SK-N-SH treated with all-trans-retinoic acid at 6 μM for 48 hours (cell line): ENCODE measurements at regions not wholly inside any gene's neighbourhood (a gene's known extent, or its start where the extent isn't known, plus 50 kb on each side); places are given as distances from the start of the nearest gene placed in this dataset.

ENCODE experiments used
- ATAC-seq: fragments of 200-7000 bp; cut with Tn5 transposase; 3 replicates; pipeline ENCODE4 v1.9.1; 2020; ENCODE audit warnings: mild to moderate bottlenecking, moderate library complexity
- ARNTL ChIP-seq: fragments of 450-650 bp; formaldehyde crosslinking; IDR thresholded peaks from 2 replicates; pipeline ENCODE4 v1.5.0; 2020; ENCODE audit warnings: low read depth, mild to moderate bottlenecking, moderate library complexity, borderline replicate concordance
- BACH2 ChIP-seq: fragments of 250-450 bp; sonication (Bioruptor Pico); IDR thresholded peaks from 2 replicates; pipeline ENCODE4 v1.9.0; 2021; ENCODE audit warnings: mild to moderate bottlenecking, borderline replicate concordance
- CREB5 ChIP-seq: fragments of 250-450 bp; sonication (Bioruptor Pico); IDR thresholded peaks from 2 replicates; pipeline ENCODE4 v1.5.1; 2020; ENCODE audit warnings: low read depth, mild to moderate bottlenecking, moderate library complexity
- CSDC2 ChIP-seq: fragments of 250-450 bp; sonication (Bioruptor Pico); IDR thresholded peaks from 2 replicates; pipeline ENCODE4 v1.5.0; 2020; ENCODE audit warnings: mild to moderate bottlenecking, moderate library complexity
- CSRNP3 ChIP-seq: fragments of 250-450 bp; sonication (Bioruptor Pico); IDR thresholded peaks from 2 replicates; pipeline ENCODE4 v1.5.1; 2021; ENCODE audit warnings: mild to moderate bottlenecking, moderate library complexity
- ESRRG ChIP-seq: fragments of 250-450 bp; sonication (Bioruptor Pico); IDR thresholded peaks from 2 replicates; pipeline ENCODE4 v1.6.1; 2021; ENCODE audit warnings: mild to moderate bottlenecking
- GLIS3 ChIP-seq: fragments of 250-450 bp; sonication (Bioruptor Pico); IDR thresholded peaks from 2 replicates; pipeline ENCODE4 v1.5.0; 2020; ENCODE audit warnings: mild to moderate bottlenecking, moderate library complexity
- ISL1 ChIP-seq: fragments of 250-450 bp; sonication (Bioruptor Pico); IDR thresholded peaks from 2 replicates; pipeline ENCODE4 v2.1.2; 2022; ENCODE audit warnings: mild to moderate bottlenecking, moderate library complexity
- OSR1 ChIP-seq: fragments of 250-450 bp; sonication (Bioruptor Pico); IDR thresholded peaks from 2 replicates; pipeline ENCODE4 v1.8.0; 2022; ENCODE audit warnings: moderate library complexity, mild to moderate bottlenecking, inconsistent platforms
- PATZ1 ChIP-seq: fragments of 250-450 bp; sonication (Bioruptor Pico); IDR thresholded peaks from 2 replicates; pipeline ENCODE4 v1.8.0; 2020; ENCODE audit warnings: mild to moderate bottlenecking, moderate library complexity, borderline replicate concordance
- POU6F1 ChIP-seq: fragments of 250-450 bp; sonication (Bioruptor Pico); IDR thresholded peaks from 2 replicates; pipeline ENCODE4 v1.8.0; 2021; ENCODE audit warnings: low read depth, mild to moderate bottlenecking, moderate library complexity, borderline replicate concordance
- PPARA ChIP-seq: fragments of 250-450 bp; sonication (Bioruptor Pico); IDR thresholded peaks from 2 replicates; pipeline ENCODE4 v1.5.0; 2020; ENCODE audit warnings: mild to moderate bottlenecking, borderline replicate concordance
- RARB ChIP-seq: fragments of 250-450 bp; sonication (Bioruptor Pico); IDR thresholded peaks from 2 replicates; pipeline ENCODE4 v1.8.0; 2021; ENCODE audit warnings: mild to moderate bottlenecking, moderate library complexity
- SNAI2 ChIP-seq: fragments of 250-450 bp; sonication (Bioruptor Pico); IDR thresholded peaks from 2 replicates; pipeline ENCODE4 v1.5.0; 2020; ENCODE audit warnings: mild to moderate bottlenecking, moderate library complexity
- TCF4 ChIP-seq: fragments of 250-450 bp; sonication (Bioruptor Pico); IDR thresholded peaks from 2 replicates; pipeline ENCODE4 v1.8.0; 2021; ENCODE audit warnings: mild to moderate bottlenecking, moderate library complexity, borderline replicate concordance
- TOX ChIP-seq: fragments of 250-450 bp; sonication (Bioruptor Pico); IDR thresholded peaks from 2 replicates; pipeline ENCODE4 v1.8.0; 2021; ENCODE audit warnings: mild to moderate bottlenecking, moderate library complexity, borderline replicate concordance
- ZC3H10 ChIP-seq: fragments of 250-450 bp; sonication (Bioruptor Pico); IDR thresholded peaks from 2 replicates; pipeline ENCODE4 v1.5.1; 2021; ENCODE audit warnings: mild to moderate bottlenecking, moderate library complexity
- ZFP3 ChIP-seq: fragments of 250-450 bp; sonication (Bioruptor Pico); IDR thresholded peaks from 2 replicates; pipeline ENCODE4 v1.5.0; 2020; ENCODE audit warnings: mild to moderate bottlenecking, moderate library complexity
- ZFP30 ChIP-seq: fragments of 450-650 bp; formaldehyde crosslinking; IDR thresholded peaks from 2 replicates; pipeline ENCODE4 v1.5.0; 2022; ENCODE audit warnings: mild to moderate bottlenecking, moderate library complexity
- ZNF565 ChIP-seq: fragments of 450-650 bp; formaldehyde crosslinking; conservative IDR thresholded peaks from 2 replicates; pipeline ENCODE4 v1.5.0; 2020; ENCODE audit warnings: low read depth, mild to moderate bottlenecking, moderate library complexity
- ZNF70 ChIP-seq: fragments of 450-650 bp; formaldehyde crosslinking; IDR thresholded peaks from 2 replicates; pipeline ENCODE4 v1.5.0; 2020; ENCODE audit warnings: mild to moderate bottlenecking, moderate library complexity
- ZNF8 ChIP-seq: fragments of 450-650 bp; formaldehyde crosslinking; IDR thresholded peaks from 2 replicates; pipeline ENCODE4 v1.5.0; 2020; ENCODE audit warnings: mild to moderate bottlenecking, moderate library complexity
- TF ChIP-seq, protein P1 (sequence below): fragments of 250-450 bp; sonication (Bioruptor Pico); IDR thresholded peaks from 2 replicates; pipeline ENCODE4 v1.5.0; 2020; ENCODE audit warnings: mild to moderate bottlenecking, moderate library complexity

DNA sequence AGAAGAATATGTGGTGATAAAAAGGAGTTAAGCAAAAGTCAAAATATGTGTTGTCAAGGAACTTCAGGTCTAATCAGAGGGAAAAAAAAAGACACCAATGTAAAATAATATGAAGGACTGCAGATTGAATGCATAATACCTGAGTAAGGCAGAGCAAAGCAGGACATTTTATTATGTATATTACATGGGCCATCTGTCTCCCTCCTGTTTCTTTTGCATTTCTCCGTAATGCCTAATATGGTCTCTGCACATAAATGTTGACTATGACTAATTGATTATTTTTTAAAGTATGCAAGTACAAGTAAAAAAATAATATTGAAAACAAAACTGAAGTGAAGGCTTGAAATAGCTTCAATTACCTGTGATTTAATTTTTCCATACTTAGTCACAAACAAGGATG, 384.7 kb upstream of the MAN1A1 start:
- ATAC-seq = no peak
- TF ChIP-seq OSR1 (CRISPR knock-in tag) (no peak), BACH2 (CRISPR knock-in tag) (no peak), ZNF70 (CRISPR knock-in tag) (no peak), CSDC2 (CRISPR knock-in tag) (no peak), ZFP30 (CRISPR knock-in tag) (no peak), ZFP3 (no peak), GLIS3 (CRISPR knock-in tag) (no peak), TCF4 (CRISPR knock-in tag) (no peak), ZNF8 (CRISPR knock-in tag) (no peak), RARB (no peak)
- TF ChIP-seq, all 23 proteins: peak for 0

DNA sequence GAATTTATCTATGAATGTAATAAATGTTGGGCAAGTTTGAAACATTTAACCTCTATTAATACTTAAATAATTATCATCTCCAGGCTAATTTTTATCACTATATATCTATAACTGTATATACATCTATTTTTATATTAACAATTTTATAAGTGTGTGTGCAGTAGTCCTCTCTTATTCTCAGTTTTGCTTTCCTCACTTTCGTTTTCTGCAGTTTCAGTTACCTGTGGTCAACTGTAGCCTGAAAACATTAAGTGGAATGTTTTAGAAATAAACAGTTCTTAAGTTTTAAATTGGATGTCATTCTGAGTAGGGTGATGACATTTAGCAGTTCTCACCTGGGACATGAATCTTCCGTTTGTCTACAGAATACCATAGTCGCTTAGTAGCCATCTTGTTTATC, 379.4 kb upstream of the MAN1A1 start:
- TF ChIP-seq GLIS3 (CRISPR knock-in tag) (no peak), SNAI2 (CRISPR knock-in tag) (no peak), POU6F1 (CRISPR knock-in tag) (no peak), PPARA (no peak), ZNF565 (CRISPR knock-in tag) (no peak), CREB5 (no peak), ZC3H10 (CRISPR knock-in tag) (no peak)
- TF ChIP-seq, protein P1, sequence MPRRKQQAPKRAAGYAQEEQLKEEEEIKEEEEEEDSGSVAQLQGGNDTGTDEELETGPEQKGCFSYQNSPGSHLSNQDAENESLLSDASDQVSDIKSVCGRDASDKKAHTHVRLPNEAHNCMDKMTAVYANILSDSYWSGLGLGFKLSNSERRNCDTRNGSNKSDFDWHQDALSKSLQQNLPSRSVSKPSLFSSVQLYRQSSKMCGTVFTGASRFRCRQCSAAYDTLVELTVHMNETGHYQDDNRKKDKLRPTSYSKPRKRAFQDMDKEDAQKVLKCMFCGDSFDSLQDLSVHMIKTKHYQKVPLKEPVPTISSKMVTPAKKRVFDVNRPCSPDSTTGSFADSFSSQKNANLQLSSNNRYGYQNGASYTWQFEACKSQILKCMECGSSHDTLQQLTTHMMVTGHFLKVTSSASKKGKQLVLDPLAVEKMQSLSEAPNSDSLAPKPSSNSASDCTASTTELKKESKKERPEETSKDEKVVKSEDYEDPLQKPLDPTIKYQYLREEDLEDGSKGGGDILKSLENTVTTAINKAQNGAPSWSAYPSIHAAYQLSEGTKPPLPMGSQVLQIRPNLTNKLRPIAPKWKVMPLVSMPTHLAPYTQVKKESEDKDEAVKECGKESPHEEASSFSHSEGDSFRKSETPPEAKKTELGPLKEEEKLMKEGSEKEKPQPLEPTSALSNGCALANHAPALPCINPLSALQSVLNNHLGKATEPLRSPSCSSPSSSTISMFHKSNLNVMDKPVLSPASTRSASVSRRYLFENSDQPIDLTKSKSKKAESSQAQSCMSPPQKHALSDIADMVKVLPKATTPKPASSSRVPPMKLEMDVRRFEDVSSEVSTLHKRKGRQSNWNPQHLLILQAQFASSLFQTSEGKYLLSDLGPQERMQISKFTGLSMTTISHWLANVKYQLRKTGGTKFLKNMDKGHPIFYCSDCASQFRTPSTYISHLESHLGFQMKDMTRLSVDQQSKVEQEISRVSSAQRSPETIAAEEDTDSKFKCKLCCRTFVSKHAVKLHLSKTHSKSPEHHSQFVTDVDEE (CRISPR knock-in tag) = no peak
- no peak for ATAC-seq

GRCh38 chr6:119728220-119728750, 378.7 kb upstream of the MAN1A1 start:
- TF ChIP-seq ZC3H10 (CRISPR knock-in tag) (no peak), PPARA (no peak), BACH2 (CRISPR knock-in tag) (no peak), ISL1 (no peak), TOX (CRISPR knock-in tag) (no peak), ZFP3 (no peak), ZNF8 (CRISPR knock-in tag) (no peak), RARB (no peak), PATZ1 (CRISPR knock-in tag) (no peak), POU6F1 (CRISPR knock-in tag) (no peak), ESRRG (CRISPR knock-in tag) (no peak), OSR1 (CRISPR knock-in tag) (no peak), ZFP30 (CRISPR knock-in tag) (no peak), ZNF70 (CRISPR knock-in tag) (no peak), CSDC2 (CRISPR knock-in tag) (no peak), CREB5 (no peak), ARNTL (CRISPR knock-in tag) (no peak), TCF4 (CRISPR knock-in tag) (no peak), CSRNP3 (CRISPR knock-in tag) (no peak)
- ATAC-seq = no peak
